ENCODE measurements at regions not wholly inside any gene's neighbourhood (a gene's known extent, or its start where the extent isn't known, plus 50 kb on each side); places are given as distances from the start of the nearest gene placed in this dataset.
A peak's percentile ranks its signal among the peaks of the same experiment; 100 is the strongest.
"Not testable (repeated sequence)": the region's sequence is repeated elsewhere in the genome, so short reads cannot be mapped to it uniquely, and the experiment has no call there.

DNA sequence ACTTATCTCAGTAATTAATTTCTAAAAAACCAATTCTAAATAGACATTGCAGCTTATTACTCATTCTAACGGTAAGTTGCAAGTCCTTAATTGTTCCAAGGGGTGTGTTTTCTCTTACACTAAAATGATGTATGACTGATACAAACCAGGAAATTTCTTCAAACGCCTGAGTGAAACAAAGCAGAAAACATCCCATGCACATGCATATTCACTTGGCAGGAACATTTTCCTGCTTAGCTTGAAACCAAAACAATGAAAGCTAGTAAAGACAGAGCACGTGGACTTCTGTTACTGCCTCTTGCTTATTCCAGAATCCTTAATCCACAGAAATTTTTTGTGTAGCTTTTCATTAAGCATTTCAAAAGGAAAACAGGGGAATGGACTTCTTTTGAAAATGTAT, 187.7 kb downstream of the MTERF1 start:
- DNase-seq (ENCODE audit: low spot score): peak; percentile 61

DNA sequence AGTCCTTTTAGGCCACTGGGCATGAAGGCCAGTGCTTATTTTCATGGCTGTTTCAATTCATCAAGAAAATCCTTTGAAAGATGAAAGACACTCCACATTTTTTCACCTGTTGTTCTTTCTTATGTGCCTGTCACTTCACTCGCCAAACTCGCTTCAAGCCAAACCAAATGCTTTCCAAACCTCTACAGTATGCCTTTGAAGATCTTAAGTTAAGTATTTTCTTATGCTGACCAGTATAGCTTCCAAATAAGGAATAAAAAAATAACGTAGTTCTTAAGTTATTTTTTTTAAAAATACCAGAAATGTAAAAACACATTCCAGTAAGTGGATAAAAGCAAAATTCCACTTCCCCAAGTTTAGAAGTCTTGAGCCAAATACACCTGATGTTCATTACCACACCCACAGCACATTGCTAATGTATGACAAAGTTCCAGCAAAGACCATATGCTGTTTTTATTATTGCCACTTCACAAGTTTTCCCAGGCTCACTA, 186.1 kb downstream of the MTERF1 start:
- DNase-seq (ENCODE audit: low spot score): no peak

DNA sequence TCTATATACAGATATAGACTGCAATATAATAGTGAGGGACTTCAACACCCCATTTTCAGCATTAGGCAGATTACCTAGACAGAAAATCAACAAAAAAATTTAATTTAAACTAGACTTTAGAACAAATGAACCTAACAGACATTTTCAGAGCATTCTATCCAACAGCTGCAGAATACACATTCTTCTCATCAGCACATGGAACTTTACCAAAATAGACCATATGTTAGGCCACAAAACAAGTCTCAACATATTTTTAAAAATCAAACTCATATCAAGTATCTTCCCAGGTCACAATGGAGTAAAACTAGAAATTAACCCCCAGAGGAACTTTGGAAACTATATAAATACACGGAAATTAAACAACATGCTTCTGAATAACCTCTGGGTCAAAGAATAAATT, 169.6 kb downstream of the MTERF1 start:
- no peak for DNase-seq (ENCODE audit: low spot score)

DNA sequence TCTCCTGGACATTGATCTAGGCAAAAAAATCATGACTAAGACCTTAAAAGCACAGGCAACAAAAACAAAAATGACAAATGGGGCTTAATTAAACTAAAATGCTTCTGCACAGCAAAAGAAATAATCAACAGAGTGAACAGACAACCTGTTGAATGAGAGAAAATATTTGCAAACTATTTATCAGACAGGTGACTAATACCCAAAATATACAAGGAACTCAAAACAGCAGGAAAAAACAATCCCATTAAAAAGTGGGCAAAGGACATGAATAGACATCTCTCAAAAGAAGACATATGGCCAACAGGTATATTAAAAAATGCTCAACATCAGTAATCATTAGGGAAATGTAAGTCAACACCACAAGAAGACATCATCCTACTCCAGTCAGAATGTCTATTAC, 166.8 kb downstream of the MTERF1 start:
- DNase-seq (ENCODE audit: low spot score): no peak

DNA sequence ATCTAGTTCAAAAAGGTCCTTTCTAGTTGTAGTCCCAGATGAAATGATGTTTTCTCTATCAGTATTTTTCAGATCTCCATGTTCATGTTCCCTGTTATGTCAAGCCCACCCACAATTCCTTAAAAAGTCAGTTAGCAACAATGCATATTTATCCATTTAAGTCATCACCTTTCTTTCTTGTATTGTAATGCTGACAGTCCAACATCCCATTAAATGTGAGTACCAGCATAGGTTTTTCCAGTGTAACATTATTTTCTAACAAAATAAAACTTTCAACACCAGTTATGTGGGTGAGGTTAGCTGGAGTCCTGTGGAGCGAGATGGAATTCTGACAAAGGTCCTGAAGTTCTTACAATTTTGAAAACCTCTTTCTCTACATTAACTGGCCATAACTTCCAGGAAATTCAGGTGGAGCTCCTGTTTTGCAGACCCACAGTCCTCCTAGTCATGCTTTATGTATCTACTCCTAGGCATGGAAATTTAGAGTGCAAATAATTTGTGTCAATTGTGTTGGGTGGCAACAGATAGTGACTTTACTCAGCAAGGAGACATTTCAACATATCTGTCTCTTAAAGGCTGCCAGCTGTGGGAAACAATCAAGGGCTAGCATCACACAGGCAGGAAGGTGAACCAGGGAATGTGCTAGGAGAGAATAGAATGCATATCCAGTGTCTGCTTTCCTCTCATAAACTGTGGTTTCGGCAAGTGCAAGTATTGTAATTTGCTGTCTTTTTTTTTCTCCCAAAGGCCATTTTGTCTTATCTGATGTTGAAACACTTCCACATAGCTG, 162.6 kb downstream of the MTERF1 start:
- no peak for DNase-seq (ENCODE audit: low spot score)

DNA sequence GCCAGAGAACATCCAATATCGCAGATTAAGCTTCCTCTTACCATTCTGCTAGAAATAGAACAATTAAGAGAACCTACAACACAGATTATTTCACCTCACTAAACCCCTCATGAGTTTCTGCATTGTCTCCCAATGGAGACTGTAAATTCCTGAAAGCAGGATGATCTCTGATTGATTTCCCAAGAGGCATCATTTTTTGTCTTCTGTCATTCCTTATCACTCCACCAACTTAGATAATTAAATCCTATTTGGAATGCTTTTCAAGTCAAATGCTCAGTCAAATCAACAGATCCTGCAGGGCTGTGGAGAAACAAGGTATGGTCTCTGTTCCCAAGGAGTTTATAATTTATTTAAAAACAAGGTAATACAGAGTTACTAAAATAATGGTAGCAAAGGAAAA, 161.5 kb downstream of the MTERF1 start:
- no peak for DNase-seq (ENCODE audit: low spot score)

DNA sequence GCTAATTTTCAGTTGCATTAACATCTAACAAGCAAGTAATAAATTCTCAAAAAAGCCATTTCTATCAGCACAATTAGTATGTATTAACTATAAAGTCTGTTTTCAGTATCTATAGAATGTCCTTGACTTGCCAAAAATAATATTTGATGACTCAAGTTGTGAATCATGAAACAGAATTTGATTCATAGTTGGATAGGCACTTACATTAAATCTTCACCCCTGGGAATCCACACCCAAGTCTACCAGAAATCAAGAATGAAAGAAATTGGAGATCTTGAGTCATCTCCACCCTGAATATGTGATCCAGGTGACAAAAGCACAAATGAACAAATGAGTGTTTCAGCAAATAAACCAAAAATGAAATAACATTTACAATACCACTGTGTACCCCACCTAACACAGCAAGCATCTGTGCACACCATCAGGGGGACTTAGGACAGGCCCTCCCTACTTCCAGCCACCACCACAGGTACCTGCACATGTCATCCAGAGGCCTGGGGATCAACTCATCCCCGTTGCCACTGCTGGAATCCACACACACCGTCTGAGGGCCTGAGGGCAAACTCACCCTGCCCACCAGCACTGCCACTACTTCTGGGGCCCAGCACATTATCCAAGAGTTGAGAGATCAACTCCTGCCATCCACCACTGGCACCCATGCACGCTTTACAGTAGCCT, 160.1 kb downstream of the MTERF1 start:
- no peak for DNase-seq (ENCODE audit: low spot score)

DNA sequence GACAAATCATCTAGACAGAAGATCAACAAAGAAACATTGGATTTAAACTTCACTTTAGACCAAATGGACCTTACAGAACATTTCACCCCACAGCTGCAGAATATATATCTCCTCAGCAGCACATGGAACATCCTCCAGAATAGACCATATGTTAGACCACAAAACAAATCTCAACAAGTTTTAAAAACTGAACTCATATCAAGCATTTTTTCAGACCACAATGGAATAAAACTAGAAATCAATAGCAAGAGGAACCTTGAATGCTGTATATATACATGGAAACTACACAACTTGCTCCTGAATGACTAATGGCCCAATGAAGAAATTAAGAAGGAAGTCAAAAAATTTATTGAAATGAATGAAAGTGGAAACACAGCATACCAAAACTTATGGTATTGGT, 157.7 kb downstream of the MTERF1 start:
- DNase-seq (ENCODE audit: low spot score): no peak

DNA sequence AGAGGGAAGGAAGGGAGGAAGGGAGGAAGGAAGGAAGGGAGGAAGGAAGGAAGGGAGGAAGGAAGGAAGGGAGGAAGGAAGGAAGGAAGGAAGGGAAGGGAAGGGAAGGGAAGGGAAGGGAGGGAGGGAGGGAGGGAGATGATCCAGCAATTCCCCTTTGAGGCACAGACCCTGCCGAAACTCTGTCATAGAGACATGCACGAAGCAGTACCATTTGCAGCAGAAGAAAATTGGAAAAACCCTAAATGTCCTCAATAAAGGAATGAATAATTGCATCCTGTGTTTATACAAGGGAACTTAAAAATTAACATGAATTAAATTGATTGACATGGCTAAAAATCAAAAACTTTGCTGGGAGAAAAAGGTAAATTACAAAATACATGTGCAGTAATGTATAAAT, 151.5 kb downstream of the MTERF1 start:
- not testable (repeated sequence) for DNase-seq (ENCODE audit: low spot score)

DNA sequence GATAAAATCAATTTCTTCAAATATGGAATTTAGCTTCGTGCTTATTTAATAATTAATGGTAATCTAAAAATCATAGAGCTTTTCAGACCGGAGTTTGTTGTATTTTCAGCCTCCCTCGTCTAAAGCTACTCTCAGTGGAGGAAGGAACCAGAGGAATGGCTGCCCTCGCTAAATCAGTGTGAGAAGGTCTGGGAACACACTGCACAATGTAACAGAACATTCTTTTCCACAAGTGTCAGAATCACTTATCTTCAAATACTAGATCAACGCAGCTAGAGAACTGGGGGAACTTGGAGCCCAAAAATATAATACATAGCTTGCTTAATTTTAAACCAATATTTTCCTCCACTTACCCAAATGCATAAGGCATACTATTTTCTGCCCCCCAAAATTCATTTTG, 148.5 kb downstream of the MTERF1 start:
- DNase-seq (ENCODE audit: low spot score): no peak

DNA sequence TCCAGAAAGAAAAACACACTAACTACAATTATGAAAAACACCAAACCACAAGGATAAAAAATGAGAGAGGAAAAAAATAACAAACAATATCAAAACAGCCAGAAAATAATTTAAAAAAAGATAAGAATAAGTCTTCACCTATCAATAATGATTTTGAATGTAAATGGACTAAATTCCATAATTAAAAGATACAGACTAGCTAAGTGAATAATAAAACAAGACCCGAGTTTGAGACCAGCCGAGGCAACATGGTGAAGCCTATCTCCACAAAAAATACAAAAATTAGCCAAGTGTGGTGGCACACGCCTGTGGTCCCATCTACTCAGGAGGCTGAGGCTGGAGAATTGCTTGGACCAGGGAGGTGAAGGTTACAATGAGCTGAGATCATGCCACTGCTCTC, 131.1 kb downstream of the MTERF1 start:
- no peak for DNase-seq (ENCODE audit: low spot score)

DNA sequence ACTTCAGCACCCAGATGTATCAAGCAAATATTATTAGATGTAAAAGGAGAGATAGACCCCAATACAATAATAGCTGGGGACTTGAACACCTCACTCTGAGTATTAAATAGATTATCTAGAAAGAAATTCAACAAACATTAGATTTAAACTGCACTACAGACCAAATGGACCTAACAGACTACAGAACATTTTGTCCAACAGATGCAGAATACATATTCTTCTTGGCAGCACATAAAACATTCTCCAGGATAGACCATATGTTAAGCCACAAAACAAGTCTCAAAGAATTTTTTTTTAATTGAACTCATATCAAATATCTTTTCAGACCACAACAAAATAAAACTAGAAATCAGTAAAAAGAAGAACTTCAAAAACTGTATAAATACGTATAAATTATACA, 130.4 kb downstream of the MTERF1 start:
- DNase-seq (ENCODE audit: low spot score): no peak

DNA sequence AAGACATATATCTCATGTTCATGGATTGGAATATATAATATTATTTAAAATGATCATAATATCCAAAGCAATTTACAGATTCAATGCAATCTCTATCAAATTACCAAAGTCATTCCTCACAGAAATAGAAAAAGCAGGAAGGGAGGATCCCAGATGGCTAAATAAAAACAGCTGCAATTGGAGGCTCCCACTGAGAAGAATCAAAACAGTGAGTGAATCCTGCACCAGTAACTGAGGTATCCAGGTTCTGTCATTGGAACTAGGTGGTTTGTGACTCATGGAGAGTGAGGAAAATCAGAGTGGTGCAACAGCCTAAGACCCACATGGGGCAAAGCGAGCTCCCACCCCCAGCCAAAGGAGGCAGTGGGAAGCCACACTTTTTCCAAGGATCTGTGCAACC, 128.4 kb downstream of the MTERF1 start:
- no peak for DNase-seq (ENCODE audit: low spot score)

DNA sequence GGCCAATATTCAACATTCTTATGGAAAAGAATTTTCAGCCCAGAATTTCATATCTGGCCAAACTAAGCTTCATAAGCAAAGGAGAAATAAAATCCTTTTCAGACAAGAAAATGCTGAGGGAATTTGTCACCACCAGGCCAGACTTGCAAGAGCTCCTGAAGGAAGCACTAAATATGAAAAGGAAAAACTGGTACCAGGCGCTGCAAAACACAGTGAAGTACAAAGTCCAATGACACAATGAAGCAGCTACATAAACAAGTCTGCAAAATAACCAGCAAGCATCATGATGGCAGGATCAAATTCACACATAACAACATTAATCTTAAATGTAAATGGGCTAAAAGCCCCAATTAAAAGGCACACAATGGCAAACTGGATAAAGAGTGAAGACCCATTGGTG, 126.2 kb downstream of the MTERF1 start:
- not testable (repeated sequence) for DNase-seq (ENCODE audit: low spot score)

DNA sequence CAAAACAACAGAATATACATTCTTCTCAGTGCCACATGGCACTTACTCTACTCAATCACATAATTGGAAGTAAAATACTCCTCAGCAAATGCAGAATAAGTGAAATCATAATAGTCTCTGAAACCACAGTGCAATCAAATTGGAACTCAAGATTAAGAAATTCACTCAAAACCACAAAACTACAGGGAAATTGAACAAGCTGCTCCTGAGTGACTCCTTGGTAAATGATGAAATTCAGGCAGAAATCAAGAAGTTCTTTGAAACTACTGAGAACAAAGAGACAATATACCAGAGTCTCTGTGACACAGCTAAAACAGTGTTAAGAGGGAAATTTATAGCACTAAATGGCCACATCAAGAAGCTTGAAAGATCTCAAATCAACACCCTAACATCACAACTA, 125.4 kb downstream of the MTERF1 start:
- DNase-seq (ENCODE audit: low spot score): not testable (repeated sequence)

DNA sequence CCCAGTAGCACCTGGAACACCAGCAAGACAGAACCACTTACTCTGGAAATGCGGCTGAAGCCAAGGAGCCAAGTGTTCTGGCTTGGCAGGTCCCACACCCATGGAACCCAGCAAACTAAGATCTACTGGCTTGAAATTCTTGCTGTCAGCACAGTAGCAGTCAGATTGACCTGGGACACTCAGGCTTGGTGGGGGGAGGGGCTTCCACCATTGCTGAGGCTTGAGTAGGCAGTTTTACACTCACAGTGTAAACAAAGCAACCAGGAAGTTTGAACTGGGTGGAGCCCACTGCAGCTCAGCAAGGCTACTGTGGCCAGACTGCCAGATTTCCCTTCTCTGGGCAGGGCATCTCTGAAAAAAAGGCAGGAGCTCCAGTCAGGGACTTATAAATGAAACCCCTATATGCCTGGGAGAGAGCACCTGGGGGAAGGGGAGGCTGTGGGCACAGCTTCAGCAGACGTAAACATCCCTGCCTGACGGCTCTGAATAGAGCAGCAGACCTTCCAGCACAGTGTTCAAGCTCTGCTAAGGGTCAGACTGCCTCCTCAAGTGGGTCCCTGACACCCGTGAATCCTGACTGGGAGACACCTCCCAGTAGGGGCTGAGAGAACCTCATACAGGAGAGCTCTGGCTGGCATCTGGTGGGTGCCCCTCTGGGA, 121.2 kb downstream of the MTERF1 start:
- DNase-seq (ENCODE audit: low spot score): no peak

DNA sequence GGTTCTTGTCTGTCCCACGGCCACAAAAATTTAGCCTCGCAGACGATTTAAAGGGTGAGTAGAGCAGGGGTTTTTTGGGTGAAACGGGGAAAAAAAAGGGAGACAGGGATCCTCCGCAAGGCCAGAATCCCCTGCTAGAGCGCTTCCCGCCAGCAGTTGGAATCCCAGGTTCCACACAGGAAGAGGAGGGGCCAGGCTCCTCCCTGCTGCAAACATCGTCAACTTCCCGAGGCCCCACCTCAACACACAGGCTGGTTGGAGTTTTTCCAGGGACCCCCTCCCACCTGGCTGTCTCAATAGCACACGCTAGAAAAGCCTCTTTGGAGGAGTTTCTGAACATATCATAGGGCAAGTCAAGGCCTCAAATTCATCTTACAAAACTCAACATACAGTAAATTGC, 112.7 kb downstream of the MTERF1 start:
- no peak for DNase-seq (ENCODE audit: low spot score)

DNA sequence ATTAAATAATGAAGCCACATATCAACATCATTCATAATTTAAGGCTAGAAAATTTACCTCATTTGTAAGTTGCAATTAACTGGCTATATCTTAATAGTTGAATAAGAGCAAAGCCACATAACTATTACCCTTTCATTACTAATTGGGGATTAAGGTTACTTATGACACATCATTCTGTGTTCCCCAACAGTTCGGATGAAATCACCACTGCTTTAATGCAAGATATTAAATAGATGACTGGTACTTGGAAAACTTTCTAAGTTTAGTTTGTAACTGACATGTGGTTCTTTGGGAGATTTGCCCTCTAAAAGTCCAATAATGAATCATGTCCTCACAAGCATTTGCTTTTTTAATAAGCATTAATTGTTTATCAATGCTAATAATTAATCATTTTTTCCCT, 109.1 kb downstream of the MTERF1 start:
- no peak for DNase-seq (ENCODE audit: low spot score)

DNA sequence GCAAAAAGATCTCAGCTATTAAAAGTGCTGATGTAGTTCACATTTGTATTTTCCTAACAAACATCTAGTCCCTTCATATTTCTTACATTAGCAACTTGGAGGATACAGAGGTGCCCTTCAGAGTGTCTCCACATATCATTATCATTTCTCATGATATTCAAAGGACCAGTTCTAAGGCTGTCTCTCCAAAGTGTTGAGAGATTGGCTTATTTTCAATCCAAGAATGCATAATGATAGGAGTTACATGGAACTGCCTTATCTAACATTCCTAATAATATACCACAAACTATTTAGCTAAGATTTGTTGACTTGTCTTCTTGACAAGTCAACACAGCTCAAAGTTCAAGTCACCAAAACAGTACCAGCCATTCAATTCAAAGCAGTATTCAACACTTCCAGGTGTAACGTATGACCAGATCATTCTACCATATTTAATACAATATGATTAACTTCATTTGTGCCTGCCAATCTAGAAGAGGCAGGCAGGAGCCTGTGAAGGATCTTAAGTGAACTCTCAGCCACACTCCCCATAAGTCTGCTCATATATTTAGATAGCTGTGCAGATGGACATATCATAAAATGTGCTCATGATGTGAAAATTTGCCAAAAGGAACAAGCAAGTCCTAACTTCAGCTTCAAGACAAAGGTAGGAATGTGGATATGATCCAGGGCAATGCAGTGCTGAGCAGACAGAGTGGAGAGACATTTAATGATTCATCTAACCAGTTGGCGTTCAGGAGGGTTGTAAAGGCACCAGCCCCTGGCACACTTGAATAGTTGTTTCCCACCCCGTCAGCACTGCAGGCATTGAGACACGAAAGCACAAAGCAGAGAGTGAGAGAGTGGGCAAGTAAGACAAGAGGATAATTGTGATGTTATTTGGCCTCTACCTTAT, 108.3 kb downstream of the MTERF1 start:
- DNase-seq (ENCODE audit: low spot score): no peak

DNA sequence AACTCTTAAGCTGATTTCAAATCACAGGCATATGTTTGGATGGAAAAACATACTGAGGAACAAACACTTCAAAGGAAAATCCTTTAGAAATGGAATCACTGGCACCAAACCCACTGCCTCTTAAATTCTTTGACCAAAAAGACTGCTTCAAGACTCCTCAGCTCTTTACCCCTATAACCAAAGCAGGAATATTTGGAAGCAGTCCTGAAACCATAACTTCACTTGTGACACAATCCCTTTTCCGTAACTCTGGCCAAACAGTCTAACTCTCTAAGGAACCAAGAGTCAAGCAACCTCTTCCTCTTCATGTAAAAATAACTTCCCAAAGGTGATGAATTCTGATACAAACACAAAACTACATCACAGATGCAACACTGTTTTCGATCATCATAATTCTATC, 104.3 kb downstream of the MTERF1 start:
- DNase-seq (ENCODE audit: low spot score): no peak

DNA sequence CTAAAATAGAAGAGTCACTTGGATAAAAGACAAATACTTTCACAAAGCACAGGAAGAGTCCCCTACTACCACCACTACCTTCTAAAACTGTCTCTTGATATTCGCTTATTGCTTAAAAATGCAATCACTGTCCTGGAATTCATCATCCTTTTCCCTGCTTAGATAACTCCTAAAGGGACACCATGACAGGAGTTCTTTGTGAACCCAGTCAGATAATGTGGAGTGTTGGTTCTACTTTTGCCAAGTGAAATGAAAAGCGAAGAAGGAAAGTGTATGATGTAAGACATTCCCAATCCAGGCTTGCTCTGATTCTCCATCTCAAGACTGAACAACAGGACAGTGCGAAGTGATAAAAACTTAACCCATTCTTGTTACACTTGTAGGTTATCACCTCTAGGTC, 103.0 kb downstream of the MTERF1 start:
- DNase-seq (ENCODE audit: low spot score): no peak

DNA sequence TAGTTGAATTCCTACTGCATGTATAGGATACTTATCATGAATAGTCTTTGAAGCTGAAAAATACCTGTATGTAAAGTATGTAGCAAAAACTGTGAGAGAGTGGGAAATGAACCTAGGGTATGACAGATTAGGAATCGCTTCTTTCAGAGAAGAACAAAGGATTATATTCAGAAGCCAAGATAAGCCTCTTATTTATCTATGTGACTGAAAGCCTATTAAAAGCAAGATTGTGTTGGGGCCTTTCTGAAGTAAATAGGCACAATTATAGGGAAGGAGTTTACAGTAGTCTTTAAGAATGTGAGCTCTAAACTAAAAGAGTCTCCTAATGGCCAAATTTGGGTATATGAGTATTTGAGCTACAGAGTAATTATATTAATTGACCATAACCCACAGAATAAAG, 102.1 kb downstream of the MTERF1 start:
- no peak for DNase-seq (ENCODE audit: low spot score)

Data from pons (tissue), 1 donor.